GM10266 (cell line): ENCODE measurements at regions not wholly inside any gene's neighbourhood (a gene's known extent, or its start where the extent isn't known, plus 50 kb on each side); places are given as distances from the start of the nearest gene placed in this dataset.
"Not testable (repeated sequence)": the region's sequence is repeated elsewhere in the genome, so short reads cannot be mapped to it uniquely, and the experiment has no call there.

Experiments
- DNase-seq: peaks from one replicate; pipeline ENCODE4 v3.0.0; 2012; ENCODE audit errors: extremely low spot score
- TF ChIP-seq, protein P1 (sequence below): IDR thresholded peaks from 2 replicates; pipeline ENCODE4 v1.5.1; 2012; ENCODE audit warnings: mild to moderate bottlenecking, low read depth; ENCODE audit not compliant: control insufficient read depth, insufficient read depth; ENCODE audit errors: missing control alignments

DNA sequence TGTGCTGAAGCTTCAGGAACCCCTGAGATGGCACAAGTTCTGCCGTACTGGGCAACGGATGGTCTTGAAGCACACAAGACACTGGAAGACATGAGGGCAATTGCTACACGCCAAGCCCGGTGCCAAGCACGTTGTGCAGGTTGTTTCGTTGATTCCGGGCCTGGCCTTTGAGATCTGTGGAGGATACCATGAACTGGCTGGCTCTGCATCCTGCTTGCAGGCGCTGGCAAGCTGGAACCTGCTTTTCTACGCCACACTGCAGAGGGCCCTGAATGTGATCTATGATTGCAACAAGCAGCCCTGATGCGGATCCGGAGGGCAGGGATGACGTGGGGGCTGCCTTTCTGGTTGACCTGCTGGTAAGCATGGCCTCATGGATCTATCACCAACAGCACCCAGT lies 262.5 kb upstream of the ATP10A start:
- no peak for DNase-seq
- TF ChIP-seq, protein P1, sequence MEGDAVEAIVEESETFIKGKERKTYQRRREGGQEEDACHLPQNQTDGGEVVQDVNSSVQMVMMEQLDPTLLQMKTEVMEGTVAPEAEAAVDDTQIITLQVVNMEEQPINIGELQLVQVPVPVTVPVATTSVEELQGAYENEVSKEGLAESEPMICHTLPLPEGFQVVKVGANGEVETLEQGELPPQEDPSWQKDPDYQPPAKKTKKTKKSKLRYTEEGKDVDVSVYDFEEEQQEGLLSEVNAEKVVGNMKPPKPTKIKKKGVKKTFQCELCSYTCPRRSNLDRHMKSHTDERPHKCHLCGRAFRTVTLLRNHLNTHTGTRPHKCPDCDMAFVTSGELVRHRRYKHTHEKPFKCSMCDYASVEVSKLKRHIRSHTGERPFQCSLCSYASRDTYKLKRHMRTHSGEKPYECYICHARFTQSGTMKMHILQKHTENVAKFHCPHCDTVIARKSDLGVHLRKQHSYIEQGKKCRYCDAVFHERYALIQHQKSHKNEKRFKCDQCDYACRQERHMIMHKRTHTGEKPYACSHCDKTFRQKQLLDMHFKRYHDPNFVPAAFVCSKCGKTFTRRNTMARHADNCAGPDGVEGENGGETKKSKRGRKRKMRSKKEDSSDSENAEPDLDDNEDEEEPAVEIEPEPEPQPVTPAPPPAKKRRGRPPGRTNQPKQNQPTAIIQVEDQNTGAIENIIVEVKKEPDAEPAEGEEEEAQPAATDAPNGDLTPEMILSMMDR: no peak

DNA sequence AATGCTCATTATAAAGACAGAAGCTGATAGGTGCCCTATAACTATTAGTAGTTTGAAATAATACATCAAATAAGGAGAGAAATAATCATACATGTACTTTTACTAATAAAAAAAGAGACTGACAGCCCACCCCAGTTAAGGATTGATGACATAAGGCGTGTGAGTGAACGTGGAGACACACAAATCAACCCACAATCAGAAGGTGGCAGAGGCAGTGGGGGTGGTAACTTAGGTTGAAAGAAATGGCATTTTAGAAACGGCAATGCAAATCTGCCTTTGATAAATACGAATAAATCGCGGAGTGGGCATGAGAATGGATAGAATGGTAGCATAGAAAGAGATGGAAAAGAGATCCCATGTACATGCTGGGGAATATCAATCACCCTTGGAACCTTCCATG lies 256.2 kb upstream of the ATP10A start:
- TF ChIP-seq, protein P1: no peak
- no peak for DNase-seq

DNA sequence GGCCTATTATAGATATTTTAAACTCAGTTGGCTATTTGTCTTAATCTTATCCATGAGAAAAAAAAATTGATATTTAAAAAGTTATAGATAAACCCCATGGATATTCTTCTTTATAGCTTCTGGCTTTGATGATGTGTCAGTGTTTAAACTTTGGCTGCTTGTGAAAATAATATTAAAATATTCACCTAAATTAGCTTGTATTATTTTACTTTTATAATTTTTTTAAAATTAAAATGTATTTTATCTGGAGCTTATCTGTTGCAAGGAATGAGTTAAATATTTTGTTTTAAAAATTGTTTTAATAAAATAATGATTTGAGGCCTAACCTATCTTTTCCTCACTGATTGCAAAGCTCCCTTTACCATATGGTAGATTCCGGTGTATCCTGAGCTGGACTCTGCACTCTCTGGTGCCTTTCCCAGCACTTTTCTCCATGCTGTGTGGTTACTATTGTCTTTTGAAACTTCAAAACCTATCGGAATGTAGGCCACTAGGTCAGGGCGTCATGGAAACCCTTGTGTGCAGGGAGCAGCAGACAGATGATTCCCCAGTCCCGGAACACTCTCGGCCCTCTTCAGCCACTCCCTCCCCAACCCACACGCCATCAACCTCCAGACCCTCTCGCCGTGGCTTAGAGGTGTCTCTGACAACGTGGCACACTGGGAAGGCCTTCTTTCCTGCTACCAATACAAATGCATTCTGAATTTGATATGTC lies 252.3 kb upstream of the ATP10A start:
- DNase-seq: no peak
- TF ChIP-seq, protein P1: no peak

DNA sequence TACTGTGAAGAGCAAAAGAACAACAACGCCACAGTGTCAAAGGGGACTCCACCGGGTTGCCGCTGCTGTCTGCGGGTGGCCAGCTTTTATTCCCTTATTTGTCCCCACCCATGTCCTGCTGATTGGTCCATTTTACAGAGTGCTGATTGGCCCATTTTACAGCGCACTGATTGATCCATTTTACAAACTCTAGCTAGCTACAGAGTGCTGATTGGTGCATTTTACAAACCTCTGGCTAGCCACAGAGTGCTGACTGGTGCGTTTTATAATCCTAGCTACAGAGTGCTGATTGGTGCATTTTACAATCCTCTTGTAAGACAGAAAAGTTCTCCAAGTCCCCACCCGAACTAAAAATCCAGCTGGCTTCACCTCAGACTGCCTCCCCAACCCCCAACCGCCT lies 251.0 kb upstream of the ATP10A start:
- DNase-seq: not testable (repeated sequence)

DNA sequence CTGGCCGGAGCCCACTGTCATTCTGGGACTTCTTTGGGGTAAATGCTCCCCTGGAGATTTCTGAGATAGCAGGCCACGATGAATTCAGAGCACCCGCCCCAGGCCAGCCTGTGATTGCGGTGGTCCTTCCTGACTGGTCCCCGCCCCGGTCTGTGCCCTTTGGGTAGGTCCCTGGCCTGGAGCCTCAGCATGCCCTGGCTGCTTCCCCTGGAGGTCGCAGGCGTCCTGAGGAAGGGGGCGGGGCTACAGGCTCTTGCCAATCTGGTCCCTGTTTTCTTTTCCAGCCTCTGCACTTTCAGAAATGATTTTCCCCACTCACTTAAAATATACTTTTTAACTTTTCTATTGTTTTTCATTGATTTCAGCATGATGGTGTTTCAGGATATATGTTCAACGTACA lies 250.2 kb upstream of the ATP10A start:
- DNase-seq: no peak
- TF ChIP-seq, protein P1: no peak

DNA sequence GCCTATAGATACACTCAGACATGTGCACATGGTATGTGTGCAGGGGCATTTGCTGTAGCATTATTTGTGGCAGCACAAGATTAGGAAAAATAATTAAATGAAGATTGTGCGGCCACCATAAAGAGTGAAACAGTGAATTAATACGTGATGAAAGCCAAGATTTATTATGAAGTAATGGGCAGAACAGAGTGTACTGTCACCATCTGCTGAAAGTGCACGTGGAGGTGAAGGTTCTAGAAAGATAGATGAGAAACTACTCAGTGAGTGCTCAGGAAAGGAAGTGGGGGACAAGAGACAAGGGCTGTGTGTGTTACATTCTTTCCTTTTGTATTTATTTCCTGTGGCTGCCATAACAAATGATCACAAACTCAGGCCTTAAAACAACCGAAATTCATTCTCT lies 246.1 kb upstream of the ATP10A start:
- no peak for DNase-seq
- TF ChIP-seq, protein P1: no peak

DNA sequence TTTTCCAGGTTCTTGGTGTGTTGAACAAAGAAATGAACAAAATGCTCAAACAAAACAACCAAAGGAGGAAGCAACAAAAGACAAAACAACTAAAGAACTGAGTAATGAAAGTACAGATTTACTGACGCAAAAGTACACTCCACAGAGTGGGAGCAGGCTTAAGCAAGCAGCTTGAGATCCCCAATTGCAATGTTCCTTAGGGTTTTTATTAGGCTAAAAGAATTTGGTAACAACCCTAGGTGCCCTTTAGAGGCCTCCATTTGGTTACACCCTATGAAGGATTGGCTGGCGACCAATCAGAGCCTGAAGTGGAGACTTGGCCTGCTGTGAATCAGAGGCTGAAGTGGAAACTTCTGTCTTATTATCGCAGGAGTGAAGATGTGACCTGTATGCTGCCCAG lies 243.4 kb upstream of the ATP10A start:
- DNase-seq: no peak
- TF ChIP-seq, protein P1: no peak

DNA sequence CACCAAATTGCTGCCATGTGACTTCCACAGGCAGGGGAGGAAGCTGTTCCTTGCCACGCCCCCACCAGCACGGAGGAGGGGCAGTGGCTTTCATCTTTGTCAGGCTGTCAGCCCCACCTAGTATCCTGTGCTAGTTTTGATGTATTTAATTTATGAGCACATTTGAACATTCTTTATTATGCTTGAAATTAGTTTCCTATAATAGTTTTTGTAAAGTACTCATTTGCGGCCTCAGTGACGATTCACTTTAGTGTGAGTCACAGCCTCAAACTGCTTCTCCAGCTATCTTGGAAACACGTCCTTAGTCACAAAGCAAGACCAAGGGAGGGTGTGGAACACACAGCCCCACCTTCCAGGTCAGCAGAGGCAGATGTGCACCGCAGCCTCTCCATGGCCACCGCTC lies 239.9 kb upstream of the ATP10A start:
- DNase-seq: no peak
- TF ChIP-seq, protein P1: no peak
